ENCODE measurements at regions not wholly inside any gene's neighbourhood (a gene's known extent, or its start where the extent isn't known, plus 50 kb on each side); places are given as distances from the start of the nearest gene placed in this dataset.
"Not testable (repeated sequence)": the region's sequence is repeated elsewhere in the genome, so short reads cannot be mapped to it uniquely, and the experiment has no call there.

GRCh38 chr1:71294178-71294577 lies 213.3 kb upstream of the ZRANB2 start:
- Histone ChIP-seq H3K9me3 (ENCODE audit: control insufficient read depth, insufficient read depth, low read length) (no peaks in the 10 kb centered on the region), H3K36me3 (ENCODE audit: control insufficient read depth, low read length) (no peaks in the 10 kb centered on the region), H3K27me3 (ENCODE audit: control insufficient read depth, low read length) (no peaks in the 10 kb centered on the region), H3K79me2 (ENCODE audit: control insufficient read depth, low read length) (no peaks in the 10 kb centered on the region), H3K9me2 (replicated peaks; ENCODE audit: control insufficient read depth, low read length) (no peaks in the 10 kb centered on the region), H3K4me1 (ENCODE audit: control insufficient read depth, low read length) (no peaks in the 10 kb centered on the region), H3K4me3 (ENCODE audit: low read length) (no peak overlapping the region), H4K20me1 (ENCODE audit: control insufficient read depth, insufficient read depth, low read depth, low read length) (no peaks in the 10 kb centered on the region), H3K4me2 (ENCODE audit: low read length) (no peak overlapping the region), H3F3A (ENCODE audit: control insufficient read depth, insufficient read depth) (no peaks in the 10 kb centered on the region), H3K27ac (ENCODE audit: low read depth, low read length) (no peak overlapping the region)
- no peak for TF ChIP-seq EZH2phosphoT487 (IDR thresholded peaks at IDR 0.05; ENCODE audit: borderline replicate concordance, low read length)
- no peak for TF ChIP-seq CTCF (IDR thresholded peaks at IDR 0.05; ENCODE audit: low read depth, low read length, poor library complexity, severe bottlenecking)

GRCh38 chr1:71292203-71292602 lies 211.4 kb upstream of the ZRANB2 start:
- no peaks in the 10 kb centered on the region for H4K20me1 ChIP-seq (ENCODE audit: control insufficient read depth, insufficient read depth, low read depth, low read length)
- H3K9me3 ChIP-seq (ENCODE audit: control insufficient read depth, insufficient read depth, low read length), result no peaks in the 10 kb centered on the region
- H3K4me3 ChIP-seq (ENCODE audit: low read length), result no peak overlapping the region
- H3K79me2 ChIP-seq (ENCODE audit: control insufficient read depth, low read length), result no peaks in the 10 kb centered on the region
- no peaks in the 10 kb centered on the region for H3K27me3 ChIP-seq (ENCODE audit: control insufficient read depth, low read length)
- TF ChIP-seq CTCF (IDR thresholded peaks at IDR 0.05; ENCODE audit: low read depth, low read length, poor library complexity, severe bottlenecking), result no peak
- no peak for TF ChIP-seq EZH2phosphoT487 (IDR thresholded peaks at IDR 0.05; ENCODE audit: borderline replicate concordance, low read length)
- no peak overlapping the region for H3K27ac ChIP-seq (ENCODE audit: low read depth, low read length)
- H3K9me2 ChIP-seq (replicated peaks; ENCODE audit: control insufficient read depth, low read length), result no peaks in the 10 kb centered on the region
- H3K4me1 ChIP-seq (ENCODE audit: control insufficient read depth, low read length), result no peaks in the 10 kb centered on the region
- H3K36me3 ChIP-seq (ENCODE audit: control insufficient read depth, low read length), result no peaks in the 10 kb centered on the region
- no peak overlapping the region for H3K4me2 ChIP-seq (ENCODE audit: low read length)
- no peaks in the 10 kb centered on the region for H3F3A ChIP-seq (ENCODE audit: control insufficient read depth, insufficient read depth)

GRCh38 chr1:71290506-71291237 lies 209.8 kb upstream of the ZRANB2 start:
- H3K4me1 ChIP-seq (ENCODE audit: control insufficient read depth, low read length); H3K27me3 ChIP-seq (ENCODE audit: control insufficient read depth, low read length); H3K4me2 ChIP-seq (ENCODE audit: low read length): not testable (repeated sequence)

DNA sequence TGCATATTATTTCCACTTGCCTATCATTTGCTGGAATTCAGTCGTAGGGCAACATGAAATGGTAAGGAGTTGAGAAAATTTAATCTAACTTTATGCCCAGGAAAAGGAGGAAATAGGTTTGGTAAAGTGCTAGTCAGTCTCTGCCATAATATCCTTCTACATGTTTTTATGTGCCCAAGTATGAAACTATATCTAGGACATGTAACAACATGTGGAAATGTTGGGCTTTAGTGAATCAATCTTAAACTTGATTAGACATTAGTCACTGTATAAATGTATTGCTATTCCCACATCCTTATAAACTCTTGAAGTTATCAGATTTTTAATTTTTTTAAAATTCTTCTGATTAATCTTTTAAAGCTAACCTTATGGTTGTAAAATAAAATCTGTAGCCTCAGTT lies 204.7 kb upstream of the ZRANB2 start:
- H3K4me3 ChIP-seq (ENCODE audit: low read length), result no peak overlapping the region
- no peaks in the 10 kb centered on the region for H3F3A ChIP-seq (ENCODE audit: control insufficient read depth, insufficient read depth)
- no peaks in the 10 kb centered on the region for H3K4me1 ChIP-seq (ENCODE audit: control insufficient read depth, low read length)
- no peaks in the 10 kb centered on the region for H3K79me2 ChIP-seq (ENCODE audit: control insufficient read depth, low read length)
- no peaks in the 10 kb centered on the region for H3K36me3 ChIP-seq (ENCODE audit: control insufficient read depth, low read length)
- no peaks in the 10 kb centered on the region for H3K27me3 ChIP-seq (ENCODE audit: control insufficient read depth, low read length)
- no peaks in the 10 kb centered on the region for H4K20me1 ChIP-seq (ENCODE audit: control insufficient read depth, insufficient read depth, low read depth, low read length)
- TF ChIP-seq CTCF (IDR thresholded peaks at IDR 0.05; ENCODE audit: low read depth, low read length, poor library complexity, severe bottlenecking) (no peak), EZH2phosphoT487 (IDR thresholded peaks at IDR 0.05; ENCODE audit: borderline replicate concordance, low read length) (no peak)
- H3K27ac ChIP-seq (ENCODE audit: low read depth, low read length), result no peak overlapping the region
- no peak overlapping the region for H3K4me2 ChIP-seq (ENCODE audit: low read length)
- H3K9me2 ChIP-seq (replicated peaks; ENCODE audit: control insufficient read depth, low read length), result no peaks in the 10 kb centered on the region
- H3K9me3 ChIP-seq (ENCODE audit: control insufficient read depth, insufficient read depth, low read length), result no peaks in the 10 kb centered on the region

More at GRCh38 chr1:71290506-71291237, 209.8 kb upstream of the ZRANB2 start:
- H3F3A ChIP-seq (ENCODE audit: control insufficient read depth, insufficient read depth); H3K9me3 ChIP-seq (ENCODE audit: control insufficient read depth, insufficient read depth, low read length); H3K27ac ChIP-seq (ENCODE audit: low read depth, low read length); H3K36me3 ChIP-seq (ENCODE audit: control insufficient read depth, low read length); H3K79me2 ChIP-seq (ENCODE audit: control insufficient read depth, low read length); H4K20me1 ChIP-seq (ENCODE audit: control insufficient read depth, insufficient read depth, low read depth, low read length); H3K9me2 ChIP-seq (replicated peaks; ENCODE audit: control insufficient read depth, low read length); H3K4me3 ChIP-seq (ENCODE audit: low read length): not testable (repeated sequence)
